Lower leg skin (tissue), 4 donors: ENCODE measurements at regions not wholly inside any gene's neighbourhood (a gene's known extent, or its start where the extent isn't known, plus 50 kb on each side); places are given as distances from the start of the nearest gene placed in this dataset.

Source experiments
- DNase-seq, 2 donors: peaks; one replicate each; pipeline ENCODE4 v3.0.0-alpha.2; 2019; ENCODE audit warnings: low spot score in 2 of 2
- H3K4me3 ChIP-seq: fragments of 200-600 bp; sonication (generic); 2 replicates; pipeline ENCODE4 v1.5.1; 2017; ENCODE audit warnings: mild to moderate bottlenecking, low read depth; ENCODE audit not compliant: poor library complexity, severe bottlenecking
- CTCF ChIP-seq, 3 donors: fragments of 450-650 bp; IDR thresholded peaks; one replicate each; pipeline ENCODE4 v1.5.1; 2016; ENCODE audit warnings: antibody characterized with exemption in 3 of 3, mild to moderate bottlenecking in 3 of 3, moderate library complexity in 2 of 3
- POLR2A ChIP-seq, 2 donors: fragments of 450-650 bp; IDR thresholded peaks; one replicate each; pipeline ENCODE4 v1.6.1; 2016 to 2017; ENCODE audit warnings: antibody characterized with exemption in 2 of 2, mild to moderate bottlenecking in 1 of 2, moderate library complexity in 1 of 2
- WGBS, 2 donors: methylation state at CpG; one replicate each; pipeline ENCODE4 v1.1.5; 2018; 5-methylcytosine and 5-hydroxymethylcytosine counted together
- intact Hi-C: fragments of 100-400 bp; cut with DNase I; formaldehyde crosslinking; loops from one replicate; pipeline ENCODE4 v1.15.0; 2023; ENCODE audit warnings: low total_unique reads

GRCh38 chr10:108132303-108132702 is 967.8 kb upstream of the SORCS1 start:
- intact Hi-C loops = no loop called here
- TF ChIP-seq POLR2A (IDR thresholded peaks at IDR 0.05) = no peak
- no peak for TF ChIP-seq CTCF (IDR thresholded peaks at IDR 0.05)
- no peak for DNase-seq
- H3K4me3 ChIP-seq = no peak overlapping the region
- 88 to 92% methylated on average over 2 of the region's 2 CpGs for WGBS, 2 donors

- no peak for TF ChIP-seq CTCF (IDR thresholded peaks at IDR 0.05)
- TF ChIP-seq POLR2A (IDR thresholded peaks at IDR 0.05) = no peak
- 72 to 84% methylated on average over 2 of the region's 2 CpGs for WGBS, 2 donors
- H3K4me3 ChIP-seq = no peak overlapping the region
- intact Hi-C loops = no loop called here
- DNase-seq = no peak
Measured at GRCh38 chr10:108130575-108130974, 966.1 kb upstream of the SORCS1 start.

- no peak for TF ChIP-seq POLR2A (IDR thresholded peaks at IDR 0.05)
- TF ChIP-seq CTCF (IDR thresholded peaks at IDR 0.05) = no peak
- no peak overlapping the region for H3K4me3 ChIP-seq
- 34 to 45% methylated on average over 2 of the region's 2 CpGs for WGBS, 2 donors
- no peak for DNase-seq
- intact Hi-C loops = no loop called here
Measured at GRCh38 chr10:108112218-108112617, 947.7 kb upstream of the SORCS1 start.

DNA sequence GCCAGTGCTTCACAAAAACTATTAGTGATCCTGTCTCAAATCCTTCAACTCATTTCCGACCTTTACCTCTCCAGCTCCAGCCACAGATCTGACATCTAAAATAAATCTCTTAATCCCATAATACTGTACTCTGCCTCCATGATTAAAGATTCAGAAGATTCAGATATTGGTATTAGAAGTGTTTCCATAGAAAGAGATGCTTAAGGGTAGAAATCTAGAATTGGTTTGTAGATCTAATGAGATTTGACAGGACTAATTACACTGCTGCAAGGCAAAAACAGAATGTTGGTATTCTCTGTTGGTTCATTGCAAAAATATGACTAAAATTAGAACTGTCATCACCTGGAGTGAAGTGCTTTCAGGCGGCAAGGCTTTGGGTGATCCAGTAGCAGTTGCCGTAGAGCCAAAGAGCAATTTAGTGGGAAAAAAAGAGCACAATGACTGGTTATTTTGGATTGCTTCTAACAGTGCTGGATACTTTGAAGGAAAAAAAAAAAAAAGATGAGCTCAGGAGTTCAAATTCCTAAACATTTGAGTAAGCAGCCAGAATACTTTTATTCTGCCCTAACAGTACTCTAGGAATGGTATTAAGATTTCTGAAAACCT is 940.1 kb upstream of the SORCS1 start:
- TF ChIP-seq POLR2A (IDR thresholded peaks at IDR 0.05) (no peak), CTCF (IDR thresholded peaks at IDR 0.05) (no peak)
- WGBS, 2 donors = 34 to 47% methylated on average over 3 of the region's 3 CpGs
- intact Hi-C loops = no loop called here
- no peak for DNase-seq
- no peak overlapping the region for H3K4me3 ChIP-seq

DNA sequence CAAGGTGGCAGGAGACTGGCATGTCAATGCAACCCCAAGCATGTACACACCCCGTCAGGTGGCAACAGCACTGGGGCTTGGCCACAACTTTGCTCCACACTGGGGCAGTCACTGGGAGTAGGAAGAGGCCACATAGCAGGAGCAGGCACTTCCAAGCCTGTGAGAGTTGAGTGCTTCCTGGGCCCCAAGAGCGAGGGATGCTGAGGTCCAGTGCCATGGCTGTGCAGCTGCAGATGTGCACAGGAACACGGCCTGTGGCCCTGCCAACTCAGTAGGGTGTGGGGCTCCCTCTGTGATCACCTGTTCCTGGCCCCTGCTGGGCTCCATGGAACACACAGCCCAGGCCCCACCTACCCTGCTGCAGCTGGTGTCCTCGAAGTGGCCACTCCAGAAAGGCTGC is 932.8 kb upstream of the SORCS1 start:
- WGBS, 2 donors = 79 to 84% methylated on average over 4 of the region's 4 CpGs
- intact Hi-C loops = no loop called here
- H3K4me3 ChIP-seq = no peak overlapping the region
- TF ChIP-seq POLR2A (IDR thresholded peaks at IDR 0.05) (no peak), CTCF (IDR thresholded peaks at IDR 0.05) (no peak)
- no peak for DNase-seq
